HepG2 (cell line): ENCODE measurements at regions not wholly inside any gene's neighbourhood (a gene's known extent, or its start where the extent isn't known, plus 50 kb on each side); places are given as distances from the start of the nearest gene placed in this dataset.

Experiments
- CTCF ChIP-seq: sonication (generic); formaldehyde crosslinking; IDR thresholded peaks from 2 replicates; pipeline ENCODE4 v1.5.0; 2020; ENCODE audit warnings: mild to moderate bottlenecking, missing genetic modification reagents, moderate library complexity
- NFATC3 ChIP-seq: sonication (generic); formaldehyde crosslinking; IDR thresholded peaks from 2 replicates; pipeline ENCODE4 v1.5.1; 2020; ENCODE audit warnings: mild to moderate bottlenecking, missing genetic modification reagents
- ZC3H4 ChIP-seq: sonication (generic); formaldehyde crosslinking; IDR thresholded peaks from 2 replicates; pipeline ENCODE4 v1.4.0; 2020; ENCODE audit warnings: missing genetic modification reagents, borderline replicate concordance
- ZMYM4 ChIP-seq: sonication (generic); formaldehyde crosslinking; IDR thresholded peaks from 2 replicates; pipeline ENCODE4 v1.8.1; 2023; ENCODE audit warnings: mild to moderate bottlenecking, missing genetic modification reagents
- ZNF740 ChIP-seq: sonication (generic); formaldehyde crosslinking; IDR thresholded peaks from 2 replicates; pipeline ENCODE4 v1.4.0; 2020; ENCODE audit warnings: missing genetic modification reagents
- ZNF784 ChIP-seq: sonication (generic); formaldehyde crosslinking; IDR thresholded peaks from 2 replicates; pipeline ENCODE4 v1.5.1; 2020; ENCODE audit warnings: missing genetic modification reagents, mild to moderate bottlenecking, borderline replicate concordance
- TF ChIP-seq, protein P1 (sequence below): sonication (generic); formaldehyde crosslinking; IDR thresholded peaks from 2 replicates; pipeline ENCODE4 v1.4.0; 2020; ENCODE audit warnings: missing genetic modification reagents

DNA sequence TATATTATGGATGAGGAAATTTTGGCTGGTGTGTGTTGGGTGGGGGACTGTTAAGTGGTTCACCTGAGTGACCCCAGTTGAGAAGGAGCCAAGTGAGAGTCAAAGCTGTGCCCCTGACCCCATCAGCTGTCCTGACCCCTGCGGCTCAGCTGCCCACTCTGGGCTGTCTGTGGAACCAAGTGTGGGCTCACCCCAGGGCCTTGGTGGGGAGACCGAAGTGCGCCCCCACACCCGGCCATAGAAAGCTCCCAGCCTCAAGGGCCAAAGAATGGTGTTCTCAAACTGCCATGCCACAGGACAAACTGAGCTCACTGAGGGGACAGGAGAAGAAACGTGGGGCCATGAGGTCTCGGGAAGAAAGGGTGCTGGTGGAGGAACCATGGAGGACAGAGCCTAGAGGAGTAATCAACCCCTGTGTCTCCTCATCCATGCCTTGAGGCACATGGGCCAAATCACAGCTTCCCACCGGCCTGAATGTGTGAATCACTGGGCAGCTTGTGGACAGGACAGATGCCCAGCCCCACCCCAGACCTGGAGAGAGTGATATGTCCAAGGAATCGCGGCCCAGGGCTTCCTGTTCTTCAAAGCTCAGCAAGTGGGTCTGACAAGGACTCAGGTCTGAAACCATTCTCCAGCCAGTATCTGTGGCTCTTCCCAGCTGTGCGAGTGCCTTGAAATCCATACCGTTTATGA lies 86.2 kb upstream of the CACUL1 start:
- TF ChIP-seq ZMYM4 (CRISPR knock-in tag) (no peak), ZNF784 (CRISPR knock-in tag) (no peak), ZNF740 (CRISPR knock-in tag) (no peak), CTCF (CRISPR knock-in tag) (no peak), ZC3H4 (CRISPR knock-in tag) (no peak), NFATC3 (CRISPR knock-in tag) (no peak)
- TF ChIP-seq, protein P1, sequence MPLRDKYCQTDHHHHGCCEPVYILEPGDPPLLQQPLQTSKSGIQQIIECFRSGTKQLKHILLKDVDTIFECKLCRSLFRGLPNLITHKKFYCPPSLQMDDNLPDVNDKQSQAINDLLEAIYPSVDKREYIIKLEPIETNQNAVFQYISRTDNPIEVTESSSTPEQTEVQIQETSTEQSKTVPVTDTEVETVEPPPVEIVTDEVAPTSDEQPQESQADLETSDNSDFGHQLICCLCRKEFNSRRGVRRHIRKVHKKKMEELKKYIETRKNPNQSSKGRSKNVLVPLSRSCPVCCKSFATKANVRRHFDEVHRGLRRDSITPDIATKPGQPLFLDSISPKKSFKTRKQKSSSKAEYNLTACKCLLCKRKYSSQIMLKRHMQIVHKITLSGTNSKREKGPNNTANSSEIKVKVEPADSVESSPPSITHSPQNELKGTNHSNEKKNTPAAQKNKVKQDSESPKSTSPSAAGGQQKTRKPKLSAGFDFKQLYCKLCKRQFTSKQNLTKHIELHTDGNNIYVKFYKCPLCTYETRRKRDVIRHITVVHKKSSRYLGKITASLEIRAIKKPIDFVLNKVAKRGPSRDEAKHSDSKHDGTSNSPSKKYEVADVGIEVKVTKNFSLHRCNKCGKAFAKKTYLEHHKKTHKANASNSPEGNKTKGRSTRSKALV (CRISPR knock-in tag), result no peak
